IMR-90 (cell line): ENCODE measurements at regions not wholly inside any gene's neighbourhood (a gene's known extent, or its start where the extent isn't known, plus 50 kb on each side); places are given as distances from the start of the nearest gene placed in this dataset.

Source experiments
- ATAC-seq: fragments of 200-7000 bp; cut with Tn5 transposase; 2 replicates; pipeline ENCODE4 v1.9.1; 2020; ENCODE audit warnings: low read depth, mild to moderate bottlenecking, moderate library complexity
- BruUV-seq: library from RNA; stranded (reverse); fragments of 400-500 nt; replicated peaks from 2 replicates; lab custom pipeline; 2021; lab: Mats Ljungman, UMichigan
- CTCF ChIA-PET: fragments of 300-600 bp; formaldehyde crosslinking; extraction: SDS; loops from one replicate; lab custom pipeline; 2021; ENCODE audit warnings: antibody characterized with exemption; lab: Yijun Ruan, JAX
- POLR2A ChIA-PET: fragments of 300-600 bp; sonication (Branson Sonifier 250); formaldehyde crosslinking; loops from one replicate; lab custom pipeline; 2022; ENCODE audit warnings: antibody characterized with exemption; ENCODE audit not compliant: unreplicated experiment; lab: Charles Lee
- DNase-seq: peaks from one replicate; pipeline ENCODE4 v3.0.0; 2013
- H2AFZ ChIP-seq: replicated peaks from 2 replicates; pipeline ENCODE3; 2013; ENCODE audit warnings: low read length, mild to moderate bottlenecking; ENCODE audit not compliant: poor library complexity
- H2AK5ac ChIP-seq: 2 replicates; pipeline ENCODE4 v1.6.1; 2013; ENCODE audit warnings: low read depth, low read length, inconsistent platforms
- H2AK9ac ChIP-seq: replicated peaks from 2 replicates; pipeline ENCODE3; 2013; ENCODE audit warnings: mild to moderate bottlenecking, low read depth, low read length, moderate library complexity; ENCODE audit not compliant: poor library complexity
- H2BK120ac ChIP-seq: 2 replicates; pipeline ENCODE4 v1.6.1; 2013; ENCODE audit warnings: low read depth, low read length, inconsistent platforms
- H2BK15ac ChIP-seq: 3 replicates; pipeline ENCODE4 v1.6.1; 2013; ENCODE audit warnings: low read depth, low read length, inconsistent platforms
- H2BK20ac ChIP-seq: 2 replicates; pipeline ENCODE4 v1.6.1; 2013; ENCODE audit warnings: low read depth, mild to moderate bottlenecking, inconsistent platforms, low read length, moderate library complexity
- H2BK5ac ChIP-seq: 2 replicates; pipeline ENCODE4 v1.6.1; 2013; ENCODE audit warnings: mild to moderate bottlenecking, low read depth, low read length, inconsistent platforms; ENCODE audit not compliant: poor library complexity, severe bottlenecking
- H3K14ac ChIP-seq: replicated peaks from 2 replicates; pipeline ENCODE4 v1.6.1; 2013; ENCODE audit warnings: low read depth, low read length, inconsistent platforms
- H3K18ac ChIP-seq: 2 replicates; pipeline ENCODE4 v1.6.1; 2013; ENCODE audit warnings: low read depth, low read length, control low read depth
- H3K23ac ChIP-seq: 2 replicates; pipeline ENCODE4 v1.6.1; 2013; ENCODE audit warnings: low read depth, low read length, inconsistent platforms
- H3K27ac ChIP-seq: 2 replicates; pipeline ENCODE4 v1.5.1; 2013; ENCODE audit warnings: mild to moderate bottlenecking, control low read depth, low read length; ENCODE audit not compliant: insufficient read depth
- H3K27me3 ChIP-seq: 2 replicates; pipeline ENCODE4 v1.6.1; 2013; ENCODE audit warnings: low read length; ENCODE audit not compliant: control insufficient read depth, insufficient read depth
- H3K36me3 ChIP-seq: 2 replicates; pipeline ENCODE4 v1.6.1; 2013; ENCODE audit warnings: low read length, mixed read lengths; ENCODE audit not compliant: control insufficient read depth, insufficient read depth
- H3K4ac ChIP-seq: 2 replicates; pipeline ENCODE4 v1.6.1; 2013; ENCODE audit warnings: low read depth, low read length, inconsistent platforms
- H3K4me1 ChIP-seq: 2 replicates; pipeline ENCODE4 v1.6.1; 2013; ENCODE audit warnings: low read length, mixed read lengths; ENCODE audit not compliant: control insufficient read depth, insufficient read depth
- H3K4me2 ChIP-seq: 2 replicates; pipeline ENCODE4 v1.6.1; 2013; ENCODE audit warnings: low read depth, mild to moderate bottlenecking, control low read depth, low read length, moderate library complexity
- H3K4me3 ChIP-seq: 2 replicates; pipeline ENCODE4 v1.5.1; 2013; ENCODE audit warnings: low read depth, mild to moderate bottlenecking, control low read depth, low read length, moderate library complexity; ENCODE audit not compliant: insufficient read depth
- H3K56ac ChIP-seq: 2 replicates; pipeline ENCODE4 v1.6.1; 2013; ENCODE audit warnings: low read length, inconsistent platforms; ENCODE audit not compliant: insufficient read depth; ENCODE audit errors: extremely low read depth
- H3K79me1 ChIP-seq, 2 experiments: 2 replicates each; pipeline ENCODE4 v1.6.1; 2013; ENCODE audit warnings: low read length in 2 of 2, inconsistent platforms in 1 of 2, low read depth in 1 of 2
- H3K9ac ChIP-seq: 2 replicates; pipeline ENCODE4 v1.6.1; 2013; ENCODE audit warnings: low read depth, low read length, control low read depth
- H3K9me1 ChIP-seq: 2 replicates; pipeline ENCODE4 v1.6.1; 2013; ENCODE audit warnings: low read length, inconsistent platforms; ENCODE audit not compliant: insufficient read depth
- H3K9me3 ChIP-seq: 2 replicates; pipeline ENCODE4 v1.6.1; 2013; ENCODE audit warnings: low read length; ENCODE audit not compliant: control insufficient read depth, insufficient read depth
- H4K20me1 ChIP-seq: 2 replicates; pipeline ENCODE4 v1.6.1; 2013; ENCODE audit warnings: low read length, inconsistent platforms; ENCODE audit not compliant: insufficient read depth
- H4K5ac ChIP-seq: 2 replicates; pipeline ENCODE4 v1.6.1; 2013; ENCODE audit warnings: mild to moderate bottlenecking, low read depth, low read length, control low read depth
- H4K8ac ChIP-seq, 2 experiments: 2 replicates each; pipeline ENCODE4 v1.6.1; 2013; ENCODE audit warnings: low read depth in 2 of 2, low read length in 2 of 2, control low read depth in 1 of 2, inconsistent platforms in 1 of 2
- H4K91ac ChIP-seq: 2 replicates; pipeline ENCODE4 v1.6.1; 2013; ENCODE audit warnings: low read depth, low read length, inconsistent platforms; ENCODE audit not compliant: insufficient read depth
- BHLHE40 ChIP-seq: fragments of 150-350 bp; IDR thresholded peaks from 2 replicates; pipeline ENCODE4 v1.6.1; 2016; ENCODE audit warnings: mild to moderate bottlenecking, low read depth, low read length
- CEBPB ChIP-seq: IDR thresholded peaks from 2 replicates; pipeline ENCODE4 v1.6.1; 2012; ENCODE audit warnings: low read depth, low read length, improper control_type of control experiment
- CHD1 ChIP-seq: IDR thresholded peaks from 2 replicates; pipeline ENCODE4 v1.6.1; 2012; ENCODE audit warnings: low read depth, low read length, improper control_type of control experiment
- FOS ChIP-seq: fragments of 150-350 bp; IDR thresholded peaks from 2 replicates; pipeline ENCODE4 v1.6.1; 2016; ENCODE audit warnings: low read depth, low read length
- MAFK ChIP-seq: IDR thresholded peaks from 2 replicates; pipeline ENCODE4 v1.6.1; 2012; ENCODE audit warnings: low read depth, low read length, improper control_type of control experiment
- MAZ ChIP-seq: IDR thresholded peaks from 2 replicates; pipeline ENCODE4 v1.6.1; 2012; ENCODE audit warnings: low read depth, mild to moderate bottlenecking, low read length, improper control_type of control experiment, moderate library complexity, borderline replicate concordance
- MXI1 ChIP-seq: IDR thresholded peaks from 2 replicates; pipeline ENCODE4 v1.6.1; 2012; ENCODE audit warnings: low read depth, mild to moderate bottlenecking, low read length, moderate library complexity, borderline replicate concordance
- NFE2L2 ChIP-seq: fragments of 150-350 bp; IDR thresholded peaks from 2 replicates; pipeline ENCODE4 v1.6.1; 2016; ENCODE audit warnings: low read depth, mild to moderate bottlenecking, low read length
- POLR2A ChIP-seq: IDR thresholded peaks from 2 replicates; pipeline ENCODE4 v1.6.1; 2012; ENCODE audit warnings: mild to moderate bottlenecking, low read depth, low read length
- RAD21 ChIP-seq: IDR thresholded peaks from 2 replicates; pipeline ENCODE4 v1.6.1; 2012; ENCODE audit warnings: low read length, improper control_type of control experiment
- RCOR1 ChIP-seq: IDR thresholded peaks from 2 replicates; pipeline ENCODE4 v1.6.1; 2012; ENCODE audit warnings: mild to moderate bottlenecking, low read length, improper control_type of control experiment; ENCODE audit not compliant: insufficient replicate concordance
- RFX5 ChIP-seq: IDR thresholded peaks from 2 replicates; pipeline ENCODE4 v1.8.0; 2012; ENCODE audit warnings: low read depth, mild to moderate bottlenecking, low read length, moderate library complexity
- SMC3 ChIP-seq: fragments of 150-350 bp; IDR thresholded peaks from 2 replicates; pipeline ENCODE4 v1.6.1; 2016; ENCODE audit warnings: low read depth, mild to moderate bottlenecking, antibody characterized with exemption, low read length, moderate library complexity
- USF2 ChIP-seq: fragments of 150-350 bp; IDR thresholded peaks from 2 replicates; pipeline ENCODE4 v1.6.1; 2017; ENCODE audit warnings: mild to moderate bottlenecking, antibody characterized with exemption, low read length, low read depth
- WGBS, 2 experiments: methylation state at CpG; one replicate each; pipeline versions ENCODE4 v1.1.5 to v1.1.7; 2013; ENCODE audit warnings: missing lambda C conversion rate in 2 of 2; ENCODE audit not compliant: insufficient read length in 1 of 2; ENCODE audit errors: extremely low coverage in 2 of 2; 5-methylcytosine and 5-hydroxymethylcytosine counted together
- dilution Hi-C: fragments of 300-500 bp; cut with HindIII; formaldehyde crosslinking; loops from one replicate; pipeline ENCODE4 v1.14.3; 2018; ENCODE audit warnings: low sequenced_read_pairs; ENCODE audit not compliant: unreplicated experiment
- in situ Hi-C: fragments of 300-500 bp; cut with MboI; formaldehyde crosslinking; loops from 3 replicates; pipeline ENCODE4 v1.14.3; 2019; ENCODE audit warnings: low sequenced_read_pairs, inconsistent platforms, mixed read lengths
- intact Hi-C: fragments of 100-400 bp; cut with micrococcal nuclease; formaldehyde crosslinking; loops from 2 replicates; pipeline ENCODE4 v1.10.0; 2022
- TF ChIP-seq, protein P1 (sequence below): conservative IDR thresholded peaks from 2 replicates; pipeline ENCODE4 v1.5.1; 2012; ENCODE audit warnings: mild to moderate bottlenecking, low read depth, low read length, improper control_type of control experiment
- TF ChIP-seq, protein P2 (sequence below): fragments of 150-350 bp; IDR thresholded peaks from 2 replicates; pipeline ENCODE4 v1.6.1; 2016; ENCODE audit warnings: low read depth, mild to moderate bottlenecking, low read length, moderate library complexity, borderline replicate concordance

GRCh38 chrX:121356139-121356849 is 308.9 kb downstream of the GLUD2 start:
- intact Hi-C loops (no loop called here), dilution Hi-C loops (no loop called here)
- CTCF ChIA-PET, result no interaction called here

More at GRCh38 chrX:121356139-121356849, 308.9 kb downstream of the GLUD2 start:
- H3K9ac ChIP-seq, result no peak overlapping the region
- in situ Hi-C loops, result no loop called here
- no peaks in the 10 kb centered on the region for H3K27me3 ChIP-seq
- ATAC-seq, result no peak
- H3K4ac ChIP-seq, result no peak overlapping the region
- H3K9me1 ChIP-seq, result no peaks in the 10 kb centered on the region
- H3K4me2 ChIP-seq, result no peak overlapping the region
- H4K8ac ChIP-seq, result no peak overlapping the region
- POLR2A ChIA-PET, result no interaction called here
- H3K4me3 ChIP-seq, result no peak overlapping the region
- no peaks in the 10 kb centered on the region for H3K9me3 ChIP-seq
- no peak overlapping the region for H4K5ac ChIP-seq
- no peak overlapping the region for H3K18ac ChIP-seq
- no peak overlapping the region for H2AK5ac ChIP-seq
- TF ChIP-seq RFX5 (no peak), MXI1 (no peak), BHLHE40 (no peak), RAD21 (no peak), USF2 (no peak), FOS (no peak), MAFK (no peak), MAZ (no peak), CHD1 (no peak), POLR2A (no peak), RCOR1 (no peak), CEBPB (no peak), NFE2L2 (no peak), SMC3 (no peak)
- TF ChIP-seq, protein P1, sequence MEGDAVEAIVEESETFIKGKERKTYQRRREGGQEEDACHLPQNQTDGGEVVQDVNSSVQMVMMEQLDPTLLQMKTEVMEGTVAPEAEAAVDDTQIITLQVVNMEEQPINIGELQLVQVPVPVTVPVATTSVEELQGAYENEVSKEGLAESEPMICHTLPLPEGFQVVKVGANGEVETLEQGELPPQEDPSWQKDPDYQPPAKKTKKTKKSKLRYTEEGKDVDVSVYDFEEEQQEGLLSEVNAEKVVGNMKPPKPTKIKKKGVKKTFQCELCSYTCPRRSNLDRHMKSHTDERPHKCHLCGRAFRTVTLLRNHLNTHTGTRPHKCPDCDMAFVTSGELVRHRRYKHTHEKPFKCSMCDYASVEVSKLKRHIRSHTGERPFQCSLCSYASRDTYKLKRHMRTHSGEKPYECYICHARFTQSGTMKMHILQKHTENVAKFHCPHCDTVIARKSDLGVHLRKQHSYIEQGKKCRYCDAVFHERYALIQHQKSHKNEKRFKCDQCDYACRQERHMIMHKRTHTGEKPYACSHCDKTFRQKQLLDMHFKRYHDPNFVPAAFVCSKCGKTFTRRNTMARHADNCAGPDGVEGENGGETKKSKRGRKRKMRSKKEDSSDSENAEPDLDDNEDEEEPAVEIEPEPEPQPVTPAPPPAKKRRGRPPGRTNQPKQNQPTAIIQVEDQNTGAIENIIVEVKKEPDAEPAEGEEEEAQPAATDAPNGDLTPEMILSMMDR, result no peak
- TF ChIP-seq, protein P2, sequence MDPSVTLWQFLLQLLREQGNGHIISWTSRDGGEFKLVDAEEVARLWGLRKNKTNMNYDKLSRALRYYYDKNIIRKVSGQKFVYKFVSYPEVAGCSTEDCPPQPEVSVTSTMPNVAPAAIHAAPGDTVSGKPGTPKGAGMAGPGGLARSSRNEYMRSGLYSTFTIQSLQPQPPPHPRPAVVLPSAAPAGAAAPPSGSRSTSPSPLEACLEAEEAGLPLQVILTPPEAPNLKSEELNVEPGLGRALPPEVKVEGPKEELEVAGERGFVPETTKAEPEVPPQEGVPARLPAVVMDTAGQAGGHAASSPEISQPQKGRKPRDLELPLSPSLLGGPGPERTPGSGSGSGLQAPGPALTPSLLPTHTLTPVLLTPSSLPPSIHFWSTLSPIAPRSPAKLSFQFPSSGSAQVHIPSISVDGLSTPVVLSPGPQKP, result no peak
- H2BK5ac ChIP-seq, result no peak overlapping the region
- H3K79me1 ChIP-seq, result no peaks in the 10 kb centered on the region
- H3K56ac ChIP-seq, result no peak overlapping the region
- H3K23ac ChIP-seq, result no peak overlapping the region
- no peak overlapping the region for H2AK9ac ChIP-seq
- no peak overlapping the region for H2BK15ac ChIP-seq
- H2BK120ac ChIP-seq, result no peak overlapping the region
- H2BK20ac ChIP-seq, result no peak overlapping the region
- no TSS peak for BruUV-seq
- H2AFZ ChIP-seq, result no peak overlapping the region
- H3K36me3 ChIP-seq, result no peaks in the 10 kb centered on the region
- DNase-seq, result no peak
- no peaks in the 10 kb centered on the region for H4K20me1 ChIP-seq
- H3K14ac ChIP-seq, result no peak overlapping the region
- H3K27ac ChIP-seq, result no peak overlapping the region
- no peak overlapping the region for H4K91ac ChIP-seq
- H3K4me1 ChIP-seq, result no peaks in the 10 kb centered on the region
- 74% methylated on average over 12 of the region's 22 CpGs; no CpG with 5 or more reads in 1 of the 2 experiments for WGBS, 2 experiments
